ENCODE measurements at regions not wholly inside any gene's neighbourhood (a gene's known extent, or its start where the extent isn't known, plus 50 kb on each side); places are given as distances from the start of the nearest gene placed in this dataset.
"Not testable (repeated sequence)": the region's sequence is repeated elsewhere in the genome, so short reads cannot be mapped to it uniquely, and the experiment has no call there.

- ATAC-seq = peak; percentile 73 to 86 (median 80)
- Histone ChIP-seq H3K9me3 (ENCODE audit: control insufficient read depth, insufficient read depth, low read length) (no peaks in the 10 kb centered on the region), H3K4me3 (ENCODE audit: low read length) (peak overlapping the region; percentile 4), H3K27me3 (ENCODE audit: control insufficient read depth, insufficient read depth, low read length) (no peaks in the 10 kb centered on the region), H3K4me1 (ENCODE audit: control insufficient read depth, insufficient read depth, low read length) (peaks cover 11% of the 10 kb centered on the region), H3K27ac (ENCODE audit: low read length) (peak overlapping the region; percentile 74), H3K36me3 (ENCODE audit: control insufficient read depth, insufficient read depth, low read length) (no peaks in the 10 kb centered on the region)
- Mint-ChIP-seq H3K4me3 (peak overlapping the region; percentile 77), H3K4me1 (peaks cover 17 to 69% of the 10 kb centered on the region in 2 donors), H3K27ac (peak overlapping the region; percentile 86 to 87), H3K36me3 (peaks cover 13% of the 10 kb centered on the region), H3K9me3 (peaks cover 10 to 18% of the 10 kb centered on the region in 2 donors), H3K27me3 (ENCODE audit: low read depth in 2 of 2) (no peaks in the 10 kb centered on the region)
- peak in 1 of 2 donors; percentile 12 for DNase-seq
- WGBS (ENCODE audit: insufficient coverage) = 17% methylated on average over 22 of the region's 22 CpGs
- no peak for TF ChIP-seq CTCF (IDR thresholded peaks at IDR 0.05)
- intact Hi-C loops (cut with micrococcal nuclease) = no loop called here
Observed at GRCh38 chr5:114857941-114858551, 311.7 kb downstream of the TRIM36 start.

- H3K36me3 Mint-ChIP-seq = not testable (repeated sequence)
Observed at GRCh38 chr5:114844711-114845110, 325.0 kb downstream of the TRIM36 start.

GRCh38 chr5:114839360-114839759 lies 330.3 kb downstream of the TRIM36 start:
- H3K9me3 ChIP-seq (ENCODE audit: control insufficient read depth, insufficient read depth, low read length) = no peaks in the 10 kb centered on the region
- no peaks in the 10 kb centered on the region for H3K4me1 ChIP-seq (ENCODE audit: control insufficient read depth, insufficient read depth, low read length)
- DNase-seq (no peak), ATAC-seq (no peak)
- TF ChIP-seq CTCF (IDR thresholded peaks at IDR 0.05) = no peak
- Mint-ChIP-seq H3K4me3 (no peak overlapping the region), H3K27me3 (ENCODE audit: low read depth in 2 of 2) (no peaks in the 10 kb centered on the region), H3K27ac (no peak overlapping the region), H3K36me3 (no peaks in the 10 kb centered on the region), H3K4me1 (no peaks in the 10 kb centered on the region), H3K9me3 (peaks cover 4 to 13% of the 10 kb centered on the region in 2 donors)
- H3K27me3 ChIP-seq (ENCODE audit: control insufficient read depth, insufficient read depth, low read length) = no peaks in the 10 kb centered on the region
- WGBS (ENCODE audit: insufficient coverage) = 83% methylated on average over 5 of the region's 5 CpGs
- intact Hi-C loops (cut with micrococcal nuclease) = no loop called here
- H3K4me3 ChIP-seq (ENCODE audit: low read length) = no peak overlapping the region
- H3K27ac ChIP-seq (ENCODE audit: low read length) = no peak overlapping the region
- no peaks in the 10 kb centered on the region for H3K36me3 ChIP-seq (ENCODE audit: control insufficient read depth, insufficient read depth, low read length)

More at GRCh38 chr5:114844711-114845110, 325.0 kb downstream of the TRIM36 start:
- H3K4me1 ChIP-seq (ENCODE audit: control insufficient read depth, insufficient read depth, low read length); ATAC-seq; H3K27ac ChIP-seq (ENCODE audit: low read length); H3K27ac Mint-ChIP-seq; H3K4me1 Mint-ChIP-seq; DNase-seq; H3K36me3 ChIP-seq (ENCODE audit: control insufficient read depth, insufficient read depth, low read length); H3K9me3 ChIP-seq (ENCODE audit: control insufficient read depth, insufficient read depth, low read length); intact Hi-C loops (cut with micrococcal nuclease); H3K4me3 ChIP-seq (ENCODE audit: low read length); H3K27me3 Mint-ChIP-seq (ENCODE audit: low read depth in 2 of 2); H3K27me3 ChIP-seq (ENCODE audit: control insufficient read depth, insufficient read depth, low read length); H3K4me3 Mint-ChIP-seq: not testable (repeated sequence)
- 89% methylated on average over 9 of the region's 9 CpGs for WGBS (ENCODE audit: insufficient coverage)
- peaks cover 3 to 20% of the 10 kb centered on the region in 2 donors for H3K9me3 Mint-ChIP-seq

- WGBS (ENCODE audit: insufficient coverage) = 88% methylated on average over 2 of the region's 2 CpGs
- no peaks in the 10 kb centered on the region for H3K36me3 ChIP-seq (ENCODE audit: control insufficient read depth, insufficient read depth, low read length)
- TF ChIP-seq CTCF (IDR thresholded peaks at IDR 0.05) = no peak
- H3K36me3 Mint-ChIP-seq = no peaks in the 10 kb centered on the region
- peaks cover 3 to 13% of the 10 kb centered on the region in 2 donors for H3K9me3 Mint-ChIP-seq
- H3K27me3 Mint-ChIP-seq (ENCODE audit: low read depth in 2 of 2) = no peaks in the 10 kb centered on the region
- H3K9me3 ChIP-seq (ENCODE audit: control insufficient read depth, insufficient read depth, low read length) = no peaks in the 10 kb centered on the region
- no peaks in the 10 kb centered on the region for H3K4me1 ChIP-seq (ENCODE audit: control insufficient read depth, insufficient read depth, low read length)
- no peak overlapping the region for H3K4me3 Mint-ChIP-seq
- no peaks in the 10 kb centered on the region for H3K27me3 ChIP-seq (ENCODE audit: control insufficient read depth, insufficient read depth, low read length)
- H3K27ac ChIP-seq (ENCODE audit: low read length) = no peak overlapping the region
- ATAC-seq = no peak
- H3K4me1 Mint-ChIP-seq = no peaks in the 10 kb centered on the region
- no peak for DNase-seq
- intact Hi-C loops (cut with micrococcal nuclease) = no loop called here
- no peak overlapping the region for H3K27ac Mint-ChIP-seq
- H3K4me3 ChIP-seq (ENCODE audit: low read length) = no peak overlapping the region
Observed at GRCh38 chr5:114838937-114839336, 330.8 kb downstream of the TRIM36 start.

Measured in natural killer cell (primary cell).